WTC11 (cell line): ENCODE measurements at regions not wholly inside any gene's neighbourhood (a gene's known extent, or its start where the extent isn't known, plus 50 kb on each side); places are given as distances from the start of the nearest gene placed in this dataset.

Source experiments
- ATAC-seq: fragments of 200-7000 bp; cut with Tn5 transposase; 2 replicates; pipeline ENCODE4 v1.10.0; 2021; ENCODE audit warnings: mild to moderate bottlenecking, moderate library complexity
- CTCF ChIA-PET: fragments of 300-600 bp; sonication (Branson Sonifier 250); formaldehyde crosslinking; loops from one replicate; lab custom pipeline; 2021; ENCODE audit warnings: antibody characterized with exemption; lab: Charles Lee
- POLR2A ChIA-PET: fragments of 350-600 bp; sonication (Branson Sonifier 250); formaldehyde crosslinking; loops from one replicate; lab custom pipeline; 2021; ENCODE audit warnings: antibody characterized with exemption; lab: Charles Lee
- DNase-seq: peaks from one replicate; pipeline ENCODE4 v3.0.0; 2021; ENCODE audit warnings: low spot score
- H3K27ac Mint-ChIP-seq: 2 replicates; pipeline ENCODE4 v1.8.0; 2021; ENCODE audit warnings: mixed read lengths
- H3K27me3 Mint-ChIP-seq: 2 replicates; pipeline ENCODE4 v1.8.0; 2021; ENCODE audit warnings: low read depth, mild to moderate bottlenecking, moderate library complexity, mixed read lengths
- H3K36me3 Mint-ChIP-seq: 2 replicates; pipeline ENCODE4 v1.8.0; 2021; ENCODE audit warnings: mixed read lengths
- H3K4me1 Mint-ChIP-seq: 2 replicates; pipeline ENCODE4 v1.8.0; 2022; ENCODE audit warnings: mixed read lengths
- H3K4me3 Mint-ChIP-seq: 2 replicates; pipeline ENCODE4 v1.8.0; 2021; ENCODE audit warnings: mild to moderate bottlenecking, moderate library complexity, mixed read lengths
- H3K9me3 Mint-ChIP-seq: 2 replicates; pipeline ENCODE4 v1.8.0; 2021; ENCODE audit warnings: mixed read lengths
- CBFB ChIP-seq: sonication (generic); formaldehyde crosslinking; IDR thresholded peaks from 2 replicates; pipeline ENCODE4 v1.8.1; 2022; ENCODE audit warnings: mild to moderate bottlenecking, low read depth, missing genetic modification reagents
- ELF4 ChIP-seq: sonication (generic); formaldehyde crosslinking; IDR thresholded peaks from 2 replicates; pipeline ENCODE4 v1.8.1; 2022; ENCODE audit warnings: low read depth, mild to moderate bottlenecking, moderate library complexity, missing genetic modification reagents
- ERG ChIP-seq: fragments of 250-450 bp; sonication (Bioruptor Pico); IDR thresholded peaks from 2 replicates; pipeline ENCODE4 v1.8.0; 2021; ENCODE audit warnings: mild to moderate bottlenecking
- ESRRA ChIP-seq: sonication (generic); formaldehyde crosslinking; IDR thresholded peaks from 2 replicates; pipeline ENCODE4 v1.8.1; 2022; ENCODE audit warnings: mild to moderate bottlenecking, missing genetic modification reagents, borderline replicate concordance
- GTF2I ChIP-seq: fragments of 250-450 bp; sonication (Bioruptor Pico); conservative IDR thresholded peaks from 2 replicates; pipeline ENCODE4 v1.4.0; 2021; ENCODE audit warnings: mild to moderate bottlenecking
- HMGA2 ChIP-seq: fragments of 250-450 bp; sonication (Bioruptor Pico); IDR thresholded peaks from 2 replicates; pipeline ENCODE4 v1.4.0; 2021; ENCODE audit warnings: mild to moderate bottlenecking, moderate library complexity
- IRF1 ChIP-seq: sonication (generic); formaldehyde crosslinking; IDR thresholded peaks from 2 replicates; pipeline ENCODE4 v1.8.0; 2023; ENCODE audit warnings: missing genetic modification reagents
- JUN ChIP-seq: sonication (generic); formaldehyde crosslinking; IDR thresholded peaks from 2 replicates; pipeline ENCODE4 v1.8.0; 2023; ENCODE audit warnings: mild to moderate bottlenecking, missing genetic modification reagents
- KAT7 ChIP-seq: sonication (generic); formaldehyde crosslinking; IDR thresholded peaks from 2 replicates; pipeline ENCODE4 v1.8.1; 2023; ENCODE audit warnings: missing genetic modification reagents, mild to moderate bottlenecking, borderline replicate concordance
- MYBL2 ChIP-seq: sonication (generic); formaldehyde crosslinking; IDR thresholded peaks from 2 replicates; pipeline ENCODE4 v1.8.1; 2023; ENCODE audit warnings: mild to moderate bottlenecking, moderate library complexity, missing genetic modification reagents
- NFATC4 ChIP-seq: fragments of 250-450 bp; sonication (Bioruptor Pico); IDR thresholded peaks from 2 replicates; pipeline ENCODE4 v1.9.0; 2021; ENCODE audit warnings: mild to moderate bottlenecking
- NR3C1 ChIP-seq: sonication (generic); formaldehyde crosslinking; conservative IDR thresholded peaks from 2 replicates; pipeline ENCODE4 v1.8.1; 2023; ENCODE audit warnings: low read depth, mild to moderate bottlenecking, missing genetic modification reagents
- OVOL2 ChIP-seq: fragments of 250-450 bp; sonication (Bioruptor Pico); IDR thresholded peaks from 2 replicates; pipeline ENCODE4 v1.9.0; 2021; ENCODE audit warnings: mild to moderate bottlenecking, borderline replicate concordance
- RELA ChIP-seq: sonication (generic); formaldehyde crosslinking; IDR thresholded peaks from 2 replicates; pipeline ENCODE4 v1.8.1; 2022; ENCODE audit warnings: missing genetic modification reagents, mild to moderate bottlenecking, borderline replicate concordance
- SOX15 ChIP-seq: fragments of 250-450 bp; sonication (Bioruptor Pico); IDR thresholded peaks from 2 replicates; pipeline ENCODE4 v1.9.0; 2021; ENCODE audit warnings: mild to moderate bottlenecking
- USF1 ChIP-seq: sonication (generic); formaldehyde crosslinking; IDR thresholded peaks from 2 replicates; pipeline ENCODE4 v1.8.0; 2022; ENCODE audit warnings: mild to moderate bottlenecking, missing genetic modification reagents
- ZNF219 ChIP-seq: sonication (generic); formaldehyde crosslinking; IDR thresholded peaks from 2 replicates; pipeline ENCODE4 v1.8.0; 2023; ENCODE audit warnings: missing genetic modification reagents, mild to moderate bottlenecking, borderline replicate concordance
- ZNF416 ChIP-seq: fragments of 250-450 bp; sonication (Bioruptor Pico); IDR thresholded peaks from 2 replicates; pipeline ENCODE4 v1.9.0; 2021; ENCODE audit warnings: mild to moderate bottlenecking, inconsistent platforms
- TF ChIP-seq, protein P1 (sequence below): sonication (generic); formaldehyde crosslinking; IDR thresholded peaks from 2 replicates; pipeline ENCODE4 v1.8.0; 2022; ENCODE audit warnings: missing genetic modification reagents
- TF ChIP-seq, protein P2 (sequence below): fragments of 250-450 bp; sonication (Bioruptor Pico); IDR thresholded peaks from 2 replicates; pipeline ENCODE4 v1.9.0; 2021; ENCODE audit warnings: mild to moderate bottlenecking, borderline replicate concordance

DNA sequence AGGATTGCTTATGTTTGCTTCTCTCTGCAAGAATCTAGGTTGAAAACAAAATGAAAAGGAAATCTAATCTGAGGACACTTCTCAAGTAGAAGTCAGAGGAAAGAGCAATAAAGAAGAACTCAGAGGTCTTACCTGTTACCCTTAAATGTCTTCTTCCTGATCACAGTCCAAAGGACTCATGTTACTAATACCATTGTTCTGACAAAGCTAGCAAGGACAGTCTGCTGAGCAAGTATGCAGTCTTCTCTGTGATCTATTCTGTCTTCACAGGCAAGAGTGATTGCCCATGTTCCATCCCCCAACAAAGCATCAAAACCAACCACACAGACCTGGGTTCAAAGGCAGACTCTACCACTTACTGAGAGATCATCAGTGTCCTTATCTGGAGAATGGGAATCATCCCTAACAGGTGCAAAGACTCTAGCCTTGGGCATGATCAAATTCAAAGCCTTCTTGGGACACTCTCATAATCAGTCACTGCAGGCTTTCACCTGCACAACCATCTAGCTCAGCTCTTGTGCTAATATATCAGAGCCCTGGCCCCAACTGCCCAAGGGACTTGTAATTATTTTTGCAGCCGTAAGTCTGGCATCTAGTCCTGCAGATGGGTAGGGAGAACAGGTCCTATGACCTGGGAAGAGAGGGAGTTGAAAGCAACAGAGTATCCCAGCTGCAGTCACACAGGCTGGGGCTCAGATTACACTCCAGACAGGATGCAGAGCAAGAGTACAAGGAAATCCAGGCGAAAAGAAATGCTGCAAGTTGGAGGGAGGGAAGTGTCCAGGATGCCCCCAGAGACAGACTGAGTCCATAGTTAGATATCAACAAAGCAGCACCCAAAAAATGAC is 97.9 kb upstream of the NUDT4 start:
- Mint-ChIP-seq H3K36me3 (no peaks in the 10 kb centered on the region), H3K27me3 (no peaks in the 10 kb centered on the region), H3K9me3 (no peaks in the 10 kb centered on the region), H3K27ac (no peak overlapping the region), H3K4me1 (peaks cover 7% of the 10 kb centered on the region), H3K4me3 (no peak overlapping the region)
- ATAC-seq (no peak), DNase-seq (no peak)
- CTCF ChIA-PET, result interaction anchor here (0.6 kb wide), 1 partner anchor 12 kb away, joined by 4 read pairs; no protein-coding TSS in a partner anchor
- TF ChIP-seq, protein P1, sequence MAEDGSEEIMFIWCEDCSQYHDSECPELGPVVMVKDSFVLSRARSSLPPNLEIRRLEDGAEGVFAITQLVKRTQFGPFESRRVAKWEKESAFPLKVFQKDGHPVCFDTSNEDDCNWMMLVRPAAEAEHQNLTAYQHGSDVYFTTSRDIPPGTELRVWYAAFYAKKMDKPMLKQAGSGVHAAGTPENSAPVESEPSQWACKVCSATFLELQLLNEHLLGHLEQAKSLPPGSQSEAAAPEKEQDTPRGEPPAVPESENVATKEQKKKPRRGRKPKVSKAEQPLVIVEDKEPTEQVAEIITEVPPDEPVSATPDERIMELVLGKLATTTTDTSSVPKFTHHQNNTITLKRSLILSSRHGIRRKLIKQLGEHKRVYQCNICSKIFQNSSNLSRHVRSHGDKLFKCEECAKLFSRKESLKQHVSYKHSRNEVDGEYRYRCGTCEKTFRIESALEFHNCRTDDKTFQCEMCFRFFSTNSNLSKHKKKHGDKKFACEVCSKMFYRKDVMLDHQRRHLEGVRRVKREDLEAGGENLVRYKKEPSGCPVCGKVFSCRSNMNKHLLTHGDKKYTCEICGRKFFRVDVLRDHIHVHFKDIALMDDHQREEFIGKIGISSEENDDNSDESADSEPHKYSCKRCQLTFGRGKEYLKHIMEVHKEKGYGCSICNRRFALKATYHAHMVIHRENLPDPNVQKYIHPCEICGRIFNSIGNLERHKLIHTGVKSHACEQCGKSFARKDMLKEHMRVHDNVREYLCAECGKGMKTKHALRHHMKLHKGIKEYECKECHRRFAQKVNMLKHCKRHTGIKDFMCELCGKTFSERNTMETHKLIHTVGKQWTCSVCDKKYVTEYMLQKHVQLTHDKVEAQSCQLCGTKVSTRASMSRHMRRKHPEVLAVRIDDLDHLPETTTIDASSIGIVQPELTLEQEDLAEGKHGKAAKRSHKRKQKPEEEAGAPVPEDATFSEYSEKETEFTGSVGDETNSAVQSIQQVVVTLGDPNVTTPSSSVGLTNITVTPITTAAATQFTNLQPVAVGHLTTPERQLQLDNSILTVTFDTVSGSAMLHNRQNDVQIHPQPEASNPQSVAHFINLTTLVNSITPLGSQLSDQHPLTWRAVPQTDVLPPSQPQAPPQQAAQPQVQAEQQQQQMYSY (CRISPR knock-in tag), result no peak
- POLR2A ChIA-PET, result no interaction called here

- ATAC-seq, result no peak
- peaks cover 4% of the 10 kb centered on the region for H3K4me1 Mint-ChIP-seq
- no peak for TF ChIP-seq USF1 (CRISPR knock-in tag)
- TF ChIP-seq RELA (CRISPR knock-in tag), result no peak
- TF ChIP-seq NFATC4 (CRISPR knock-in tag), result no peak
- TF ChIP-seq ZNF219 (CRISPR knock-in tag), result no peak
- TF ChIP-seq IRF1, result no peak
- no peak for TF ChIP-seq SOX15 (CRISPR knock-in tag)
- TF ChIP-seq HMGA2, result no peak
- no peak for TF ChIP-seq MYBL2 (CRISPR knock-in tag)
- no peak for TF ChIP-seq GTF2I (CRISPR knock-in tag)
- no peak for TF ChIP-seq ZNF416 (CRISPR knock-in tag)
- TF ChIP-seq JUN, result no peak
- TF ChIP-seq CBFB, result no peak
- no peak for TF ChIP-seq ERG (CRISPR knock-in tag)
- TF ChIP-seq ESRRA (CRISPR knock-in tag), result no peak
- TF ChIP-seq ELF4 (CRISPR knock-in tag), result no peak
- TF ChIP-seq, all 79 proteins: peak for 0
- POLR2A ChIA-PET, result no interaction called here
- H3K27me3 Mint-ChIP-seq, result no peaks in the 10 kb centered on the region
- no peak for DNase-seq
- no peak overlapping the region for H3K27ac Mint-ChIP-seq
- H3K9me3 Mint-ChIP-seq, result peaks cover 12% of the 10 kb centered on the region
- CTCF ChIA-PET, result no interaction called here
- no peak overlapping the region for H3K4me3 Mint-ChIP-seq
- peaks cover 9% of the 10 kb centered on the region for H3K36me3 Mint-ChIP-seq
Observed at GRCh38 chr12:93287149-93287548, 90.6 kb upstream of the NUDT4 start.

GRCh38 chr12:93288626-93289025 is 89.1 kb upstream of the NUDT4 start:
- H3K4me3 Mint-ChIP-seq, result no peak overlapping the region
- POLR2A ChIA-PET, result no interaction called here
- TF ChIP-seq, protein P2, sequence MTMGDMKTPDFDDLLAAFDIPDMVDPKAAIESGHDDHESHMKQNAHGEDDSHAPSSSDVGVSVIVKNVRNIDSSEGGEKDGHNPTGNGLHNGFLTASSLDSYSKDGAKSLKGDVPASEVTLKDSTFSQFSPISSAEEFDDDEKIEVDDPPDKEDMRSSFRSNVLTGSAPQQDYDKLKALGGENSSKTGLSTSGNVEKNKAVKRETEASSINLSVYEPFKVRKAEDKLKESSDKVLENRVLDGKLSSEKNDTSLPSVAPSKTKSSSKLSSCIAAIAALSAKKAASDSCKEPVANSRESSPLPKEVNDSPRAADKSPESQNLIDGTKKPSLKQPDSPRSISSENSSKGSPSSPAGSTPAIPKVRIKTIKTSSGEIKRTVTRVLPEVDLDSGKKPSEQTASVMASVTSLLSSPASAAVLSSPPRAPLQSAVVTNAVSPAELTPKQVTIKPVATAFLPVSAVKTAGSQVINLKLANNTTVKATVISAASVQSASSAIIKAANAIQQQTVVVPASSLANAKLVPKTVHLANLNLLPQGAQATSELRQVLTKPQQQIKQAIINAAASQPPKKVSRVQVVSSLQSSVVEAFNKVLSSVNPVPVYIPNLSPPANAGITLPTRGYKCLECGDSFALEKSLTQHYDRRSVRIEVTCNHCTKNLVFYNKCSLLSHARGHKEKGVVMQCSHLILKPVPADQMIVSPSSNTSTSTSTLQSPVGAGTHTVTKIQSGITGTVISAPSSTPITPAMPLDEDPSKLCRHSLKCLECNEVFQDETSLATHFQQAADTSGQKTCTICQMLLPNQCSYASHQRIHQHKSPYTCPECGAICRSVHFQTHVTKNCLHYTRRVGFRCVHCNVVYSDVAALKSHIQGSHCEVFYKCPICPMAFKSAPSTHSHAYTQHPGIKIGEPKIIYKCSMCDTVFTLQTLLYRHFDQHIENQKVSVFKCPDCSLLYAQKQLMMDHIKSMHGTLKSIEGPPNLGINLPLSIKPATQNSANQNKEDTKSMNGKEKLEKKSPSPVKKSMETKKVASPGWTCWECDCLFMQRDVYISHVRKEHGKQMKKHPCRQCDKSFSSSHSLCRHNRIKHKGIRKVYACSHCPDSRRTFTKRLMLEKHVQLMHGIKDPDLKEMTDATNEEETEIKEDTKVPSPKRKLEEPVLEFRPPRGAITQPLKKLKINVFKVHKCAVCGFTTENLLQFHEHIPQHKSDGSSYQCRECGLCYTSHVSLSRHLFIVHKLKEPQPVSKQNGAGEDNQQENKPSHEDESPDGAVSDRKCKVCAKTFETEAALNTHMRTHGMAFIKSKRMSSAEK (CRISPR knock-in tag), result no peak
- no peak for TF ChIP-seq OVOL2 (CRISPR knock-in tag)
- TF ChIP-seq KAT7, result no peak
- TF ChIP-seq NR3C1 (CRISPR knock-in tag), result no peak
- DNase-seq (no peak), ATAC-seq (no peak)
- H3K27me3 Mint-ChIP-seq, result no peaks in the 10 kb centered on the region
- peaks cover 8% of the 10 kb centered on the region for H3K4me1 Mint-ChIP-seq
- no peak overlapping the region for H3K27ac Mint-ChIP-seq
- H3K36me3 Mint-ChIP-seq, result peaks cover 11% of the 10 kb centered on the region
- H3K9me3 Mint-ChIP-seq, result peaks cover 14% of the 10 kb centered on the region
- CTCF ChIA-PET, result no interaction called here
